ENCODE measurements at regions not wholly inside any gene's neighbourhood (a gene's known extent, or its start where the extent isn't known, plus 50 kb on each side); places are given as distances from the start of the nearest gene placed in this dataset.

DNA sequence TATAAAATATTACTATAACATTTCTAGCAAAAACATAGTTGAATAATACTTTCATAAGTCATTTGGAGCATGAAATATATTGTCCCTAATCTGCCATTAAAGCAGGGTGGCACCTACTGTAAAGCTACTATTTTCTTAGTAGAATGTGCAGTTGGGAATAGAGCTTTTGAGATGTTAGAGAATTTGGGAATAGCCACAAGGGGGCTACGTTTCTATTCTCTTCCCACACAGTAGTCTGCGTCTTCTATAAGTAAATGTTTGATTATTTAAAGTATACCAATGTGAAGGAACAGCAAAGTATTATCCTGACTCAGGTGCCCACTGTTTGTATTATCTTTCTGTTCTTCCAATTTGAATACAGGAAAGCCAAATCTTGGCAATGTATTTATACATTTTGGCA lies 323.2 kb upstream of the GIMD1 start:
- H3K4me1 Mint-ChIP-seq, result peaks cover 2% of the 10 kb centered on the region
- no peak overlapping the region for H3K27ac Mint-ChIP-seq
- DNase-seq, result no peak
- Histone ChIP-seq H3K4me3 (ENCODE audit: low read length) (no peak overlapping the region), H3K4me1 (ENCODE audit: control insufficient read depth, insufficient read depth, low read length) (no peaks in the 10 kb centered on the region), H3K9ac (ENCODE audit: extremely low read depth, low read length, poor library complexity, severe bottlenecking) (no peak overlapping the region), H3K27ac (ENCODE audit: low read depth, low read length) (no peak overlapping the region), H3K36me3 (ENCODE audit: control insufficient read depth, insufficient read depth, low read length) (no peaks in the 10 kb centered on the region), H3K27me3 (ENCODE audit: control insufficient read depth, insufficient read depth, low read length, poor library complexity, severe bottlenecking) (no peaks in the 10 kb centered on the region), H3K9me3 (ENCODE audit: control insufficient read depth, low read length) (no peaks in the 10 kb centered on the region)
- H3K36me3 Mint-ChIP-seq (ENCODE audit: low read depth), result no peaks in the 10 kb centered on the region
- WGBS, 2 experiments (ENCODE audit: insufficient coverage in 1 of 2, insufficient read length in 1 of 2), result 55% methylated on average over 1 of the region's 2 CpGs; no CpG with 5 or more reads in 1 of the 2 experiments
- peak; percentile 75 for TF ChIP-seq CTCF (conservative IDR thresholded peaks at IDR 0.05)
- H3K9me3 Mint-ChIP-seq, result no peaks in the 10 kb centered on the region
- no peak overlapping the region for H3K4me3 Mint-ChIP-seq
- no peaks in the 10 kb centered on the region for H3K27me3 Mint-ChIP-seq (ENCODE audit: insufficient read depth)

GRCh38 chr4:106690487-106690886 lies 321.9 kb upstream of the GIMD1 start:
- 82 to 89% methylated on average over 4 of the region's 4 CpGs for WGBS, 2 experiments (ENCODE audit: insufficient coverage in 1 of 2, insufficient read length in 1 of 2)
- no peak for DNase-seq
- Histone ChIP-seq H3K27ac (ENCODE audit: low read depth, low read length) (no peak overlapping the region), H3K4me3 (ENCODE audit: low read length) (no peak overlapping the region), H3K9me3 (ENCODE audit: control insufficient read depth, low read length) (no peaks in the 10 kb centered on the region), H3K4me1 (ENCODE audit: control insufficient read depth, insufficient read depth, low read length) (no peaks in the 10 kb centered on the region), H3K27me3 (ENCODE audit: control insufficient read depth, insufficient read depth, low read length, poor library complexity, severe bottlenecking) (no peaks in the 10 kb centered on the region), H3K36me3 (ENCODE audit: control insufficient read depth, insufficient read depth, low read length) (no peaks in the 10 kb centered on the region), H3K9ac (ENCODE audit: extremely low read depth, low read length, poor library complexity, severe bottlenecking) (no peak overlapping the region)
- Mint-ChIP-seq H3K4me1 (peaks cover 9% of the 10 kb centered on the region), H3K9me3 (no peaks in the 10 kb centered on the region), H3K27ac (no peak overlapping the region), H3K4me3 (no peak overlapping the region), H3K27me3 (ENCODE audit: insufficient read depth) (no peaks in the 10 kb centered on the region), H3K36me3 (ENCODE audit: low read depth) (no peaks in the 10 kb centered on the region)
- TF ChIP-seq CTCF (conservative IDR thresholded peaks at IDR 0.05), result no peak

DNA sequence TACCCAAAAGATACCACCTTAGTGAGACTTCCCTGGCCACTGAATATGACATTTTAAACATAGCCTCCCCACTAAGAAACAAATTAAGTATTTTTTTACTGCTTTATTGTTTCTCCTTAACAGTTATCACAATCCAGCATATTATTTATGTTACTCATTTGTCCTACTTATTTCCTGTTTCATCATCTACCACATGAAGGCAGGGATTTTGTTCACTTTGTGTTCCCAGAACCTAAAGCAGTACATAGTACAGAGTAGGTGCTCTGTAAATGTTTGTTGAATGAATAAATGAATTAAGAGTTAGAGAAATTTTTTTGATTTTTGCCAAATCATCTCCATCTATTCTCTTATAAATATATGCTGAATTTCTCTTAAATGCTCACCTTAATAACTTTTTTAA lies 318.4 kb upstream of the GIMD1 start:
- peak overlapping the region; percentile 43 for H3K4me3 ChIP-seq (ENCODE audit: low read length)
- no peaks in the 10 kb centered on the region for H3K27me3 Mint-ChIP-seq (ENCODE audit: insufficient read depth)
- H3K36me3 ChIP-seq (ENCODE audit: control insufficient read depth, insufficient read depth, low read length), result no peaks in the 10 kb centered on the region
- no peak for DNase-seq
- no peaks in the 10 kb centered on the region for H3K9me3 ChIP-seq (ENCODE audit: control insufficient read depth, low read length)
- no peak overlapping the region for H3K27ac ChIP-seq (ENCODE audit: low read depth, low read length)
- no peak overlapping the region for H3K4me3 Mint-ChIP-seq
- H3K9me3 Mint-ChIP-seq, result no peaks in the 10 kb centered on the region
- TF ChIP-seq CTCF (conservative IDR thresholded peaks at IDR 0.05), result no peak
- H3K4me1 Mint-ChIP-seq, result peaks cover 9% of the 10 kb centered on the region
- H3K4me1 ChIP-seq (ENCODE audit: control insufficient read depth, insufficient read depth, low read length), result no peaks in the 10 kb centered on the region
- no peaks in the 10 kb centered on the region for H3K27me3 ChIP-seq (ENCODE audit: control insufficient read depth, insufficient read depth, low read length, poor library complexity, severe bottlenecking)
- no peak overlapping the region for H3K9ac ChIP-seq (ENCODE audit: extremely low read depth, low read length, poor library complexity, severe bottlenecking)
- no peak overlapping the region for H3K27ac Mint-ChIP-seq
- no peaks in the 10 kb centered on the region for H3K36me3 Mint-ChIP-seq (ENCODE audit: low read depth)

Data from endodermal cell (in vitro differentiated cells).